HepG2 (cell line): ENCODE measurements at regions not wholly inside any gene's neighbourhood (a gene's known extent, or its start where the extent isn't known, plus 50 kb on each side); places are given as distances from the start of the nearest gene placed in this dataset.

Experiments
- ATAC-seq: fragments of 200-7000 bp; cut with Tn5 transposase; 3 replicates; pipeline ENCODE4 v1.9.1; 2020; ENCODE audit warnings: mild to moderate bottlenecking, moderate library complexity
- BruUV-seq: library from RNA; stranded (reverse); fragments of 400-500 nt; replicated peaks from 2 replicates; lab custom pipeline; 2021; lab: Mats Ljungman, UMichigan
- CTCF ChIA-PET: fragments of 300-600 bp; formaldehyde crosslinking; extraction: SDS; loops from one replicate; lab custom pipeline; 2021; ENCODE audit warnings: low total read pairs, inconsistent platforms, low intra/inter-chr PET ratio; lab: Yijun Ruan, JAX
- POLR2A ChIA-PET: fragments of 350-600 bp; sonication (Branson Sonifier 250); formaldehyde crosslinking; loops from one replicate; lab custom pipeline; 2020; ENCODE audit warnings: antibody characterized with exemption, inconsistent platforms; lab: Yijun Ruan, JAX
- DNase-seq: peaks from one replicate; pipeline ENCODE4 v3.0.0-alpha.2; 2015; ENCODE audit warnings: low spot score
- FAIRE-seq: peaks from 3 replicates; lab custom pipeline; 2011; peaks lifted over from hg19 to GRCh38; lab: Jason Lieb, UNC
- H2AFZ ChIP-seq: one replicate; pipeline ENCODE4 v1.6.1; 2011; ENCODE audit warnings: low read length, inconsistent platforms
- H3K27ac ChIP-seq: fragments of 300-600 bp; 3 replicates; pipeline ENCODE4 v1.8.0; 2011; ENCODE audit warnings: mixed run types, mild to moderate bottlenecking, mixed read lengths, low read length, inconsistent platforms; ENCODE audit not compliant: insufficient read depth; ENCODE audit errors: extremely low read length
- H3K27me3 ChIP-seq, 2 experiments: fragments of 200-600 bp in 1 of 2; 2 replicates in 1 of 2; 3 replicates in 1 of 2; pipeline versions ENCODE4 v1.6.0 to v1.8.0; 2011; ENCODE audit warnings: low read length in 2 of 2, mild to moderate bottlenecking in 2 of 2, moderate library complexity in 2 of 2, inconsistent platforms in 1 of 2; ENCODE audit not compliant: insufficient read depth in 2 of 2, control insufficient read depth in 1 of 2
- H3K36me3 ChIP-seq, 2 experiments: fragments of 200-600 bp in 1 of 2; replicated peaks in 1 of 2; 2 replicates in 1 of 2; 3 replicates in 1 of 2; pipeline versions ENCODE4 v1.5.1 to v1.8.0; 2011; ENCODE audit warnings: low read length in 2 of 2, inconsistent platforms in 1 of 2; ENCODE audit not compliant: insufficient read depth in 2 of 2, control insufficient read depth in 1 of 2
- H3K4me1 ChIP-seq: 2 replicates; pipeline ENCODE4 v1.5.1; 2012; ENCODE audit warnings: low read length, inconsistent platforms; ENCODE audit not compliant: insufficient read depth
- H3K4me2 ChIP-seq: 2 replicates; pipeline ENCODE4 v1.6.0; 2011; ENCODE audit warnings: low read depth, low read length, inconsistent platforms
- H3K4me3 ChIP-seq, 3 experiments: fragments of 200-600 bp in 1 of 3; sonication (generic), shearing (Covaris generic) in 1 of 3; replicated peaks in 1 of 3; 2 replicates each; pipeline ENCODE4 v1.5.1; 2011 to 2016; ENCODE audit warnings: low read length in 3 of 3, inconsistent platforms in 2 of 3, low read depth in 2 of 3, mild to moderate bottlenecking in 2 of 3, control low read depth in 1 of 3, mixed read lengths in 1 of 3; ENCODE audit not compliant: insufficient read depth in 1 of 3
- H3K79me2 ChIP-seq: one replicate; pipeline ENCODE4 v1.6.1; 2011; ENCODE audit warnings: low read length, inconsistent platforms; ENCODE audit not compliant: insufficient read depth
- H3K9ac ChIP-seq: 2 replicates; pipeline ENCODE4 v1.6.0; 2011; ENCODE audit warnings: mild to moderate bottlenecking, low read depth, low read length, inconsistent platforms; ENCODE audit not compliant: insufficient read depth
- H3K9me3 ChIP-seq: 2 replicates; pipeline ENCODE4 v1.5.1; 2012; ENCODE audit warnings: mild to moderate bottlenecking, low read length
- H4K20me1 ChIP-seq: 2 replicates; pipeline ENCODE4 v1.6.0; 2011; ENCODE audit warnings: inconsistent platforms, mild to moderate bottlenecking, low read length, moderate library complexity; ENCODE audit not compliant: insufficient read depth
- AHR ChIP-seq: IDR thresholded peaks from 2 replicates; pipeline ENCODE4 v1.6.1; 2018; ENCODE audit warnings: missing genetic modification reagents, missing compliant biosample characterization
- DMAP1 ChIP-seq: IDR thresholded peaks from 2 replicates; pipeline ENCODE4 v1.6.1; 2016
- DZIP1 ChIP-seq: sonication (generic); formaldehyde crosslinking; IDR thresholded peaks from 2 replicates; pipeline ENCODE4 v1.5.0; 2020; ENCODE audit warnings: mild to moderate bottlenecking, missing genetic modification reagents
- MXD4 ChIP-seq: IDR thresholded peaks from 2 replicates; pipeline ENCODE4 v1.6.1; 2016; ENCODE audit warnings: mild to moderate bottlenecking, missing biosample characterization, missing genetic modification reagents
- PBX3 ChIP-seq: sonication (generic); formaldehyde crosslinking; IDR thresholded peaks from 2 replicates; pipeline ENCODE4 v1.8.1; 2023; ENCODE audit warnings: missing genetic modification reagents, inconsistent platforms, borderline replicate concordance
- SCMH1 ChIP-seq: sonication (generic); formaldehyde crosslinking; IDR thresholded peaks from 2 replicates; pipeline ENCODE4 v1.9.0; 2021; ENCODE audit warnings: missing genetic modification reagents, mild to moderate bottlenecking, borderline replicate concordance
- TRIM24 ChIP-seq: sonication (generic); formaldehyde crosslinking; IDR thresholded peaks from 2 replicates; pipeline ENCODE4 v1.8.0; 2022; ENCODE audit warnings: mild to moderate bottlenecking, missing genetic modification reagents
- U2AF1 ChIP-seq: fragments of 200-400 bp; formaldehyde crosslinking; optimal IDR thresholded peaks from 2 replicates; pipeline ENCODE3; 2017; ENCODE audit warnings: mild to moderate bottlenecking, low read depth, low read length
- ZBTB26 ChIP-seq: IDR thresholded peaks from 2 replicates; pipeline ENCODE4 v1.6.1; 2016; ENCODE audit warnings: missing compliant biosample characterization, missing genetic modification reagents, borderline replicate concordance
- ZFP36L2 ChIP-seq: sonication (generic); formaldehyde crosslinking; IDR thresholded peaks from 2 replicates; pipeline ENCODE4 v1.4.0; 2020; ENCODE audit warnings: missing genetic modification reagents
- ZNF12 ChIP-seq: sonication (generic); formaldehyde crosslinking; IDR thresholded peaks from 2 replicates; pipeline ENCODE4 v1.5.0; 2020; ENCODE audit warnings: missing genetic modification reagents
- ZNF432 ChIP-seq: sonication (generic); formaldehyde crosslinking; IDR thresholded peaks from 2 replicates; pipeline ENCODE4 v1.5.0; 2020; ENCODE audit warnings: missing genetic modification reagents, mild to moderate bottlenecking, borderline replicate concordance
- WGBS: methylation state at CpG from one replicate; pipeline ENCODE4 v1.1.6; 2017; ENCODE audit warnings: low lambda C conversion rate; 5-methylcytosine and 5-hydroxymethylcytosine counted together
- in situ Hi-C: cut with HindIII; loops from 2 replicates; pipeline ENCODE4 v1.10.0; 2017; ENCODE audit warnings: low pct_unique_long_range_greater_than_20kb; ENCODE audit not compliant: extremely low pct_ligation_motif_present
- intact Hi-C: fragments of 100-400 bp; cut with micrococcal nuclease; formaldehyde crosslinking; loops from one replicate; pipeline ENCODE4 v1.10.0; 2022; ENCODE audit not compliant: unreplicated experiment

GRCh38 chr13:67833564-67833963 is 603.4 kb upstream of the PCDH9 start:
- H3K36me3 ChIP-seq = no peaks in the 10 kb centered on the region
- no TSS peak for BruUV-seq
- CTCF ChIA-PET = no interaction called here

GRCh38 chr13:67829641-67830040 is 599.5 kb upstream of the PCDH9 start:
- in situ Hi-C loops (no loop called here), intact Hi-C loops (no loop called here)
- Histone ChIP-seq H3K36me3 (no peaks in the 10 kb centered on the region), H3K27ac (no peak overlapping the region), H3K79me2 (no peaks in the 10 kb centered on the region), H3K4me2 (no peak overlapping the region), H3K4me1 (no peaks in the 10 kb centered on the region), H4K20me1 (no peaks in the 10 kb centered on the region), H2AFZ (no peak overlapping the region), H3K27me3 (no peaks in the 10 kb centered on the region), H3K4me3 (no peak overlapping the region), H3K9me3 (no peaks in the 10 kb centered on the region), H3K9ac (no peak overlapping the region)
- no peak for FAIRE-seq
- BruUV-seq = no TSS peak
- WGBS = 22% methylated on average over 3 of the region's 3 CpGs
- TF ChIP-seq DMAP1 (CRISPR knock-in tag) (no peak), U2AF1 (no peak), MXD4 (CRISPR knock-in tag) (no peak), PBX3 (CRISPR knock-in tag) (no peak), DZIP1 (CRISPR knock-in tag) (no peak), AHR (CRISPR knock-in tag) (no peak), ZBTB26 (no peak), SCMH1 (no peak), ZNF432 (no peak)
- no peak for DNase-seq
- ChIA-PET CTCF (no interaction called here), POLR2A (no interaction called here)
- no peak for ATAC-seq

More at GRCh38 chr13:67833564-67833963, 603.4 kb upstream of the PCDH9 start:
- TF ChIP-seq ZFP36L2 (CRISPR knock-in tag) = no peak
- no peak for TF ChIP-seq TRIM24
- TF ChIP-seq ZNF12 (CRISPR knock-in tag) = no peak
- POLR2A ChIA-PET = no interaction called here
- Histone ChIP-seq H3K27ac (no peak overlapping the region), H3K4me1 (no peaks in the 10 kb centered on the region), H3K79me2 (no peaks in the 10 kb centered on the region), H4K20me1 (no peaks in the 10 kb centered on the region), H3K4me2 (no peak overlapping the region), H3K27me3 (no peaks in the 10 kb centered on the region), H3K9me3 (no peaks in the 10 kb centered on the region), H3K9ac (no peak overlapping the region), H3K4me3 (no peak overlapping the region), H2AFZ (no peak overlapping the region)
- DNase-seq = no peak
- intact Hi-C loops (no loop called here), in situ Hi-C loops (no loop called here)
- no peak for ATAC-seq
- FAIRE-seq = no peak
